Thyroid gland (tissue), 4 donors: ENCODE measurements at regions not wholly inside any gene's neighbourhood (a gene's known extent, or its start where the extent isn't known, plus 50 kb on each side); places are given as distances from the start of the nearest gene placed in this dataset.

ENCODE experiments used
- POLR2A ChIP-seq, 2 donors: fragments of 450-650 bp; IDR thresholded peaks; one replicate each; pipeline ENCODE4 v1.6.1; 2017; ENCODE audit warnings: antibody characterized with exemption in 2 of 2, mild to moderate bottlenecking in 2 of 2, moderate library complexity in 1 of 2
- TF ChIP-seq, protein P1 (sequence below), 6 experiments: fragments of 200-600 bp in 3 of 6; fragments of 450-650 bp in 3 of 6; sonication (generic) in 3 of 6; IDR thresholded peaks; one replicate each; pipeline ENCODE4 v1.5.1; 2016 to 2019; ENCODE audit warnings: antibody characterized with exemption in 6 of 6, mild to moderate bottlenecking in 2 of 6, inconsistent platforms in 1 of 6, moderate library complexity in 1 of 6

DNA sequence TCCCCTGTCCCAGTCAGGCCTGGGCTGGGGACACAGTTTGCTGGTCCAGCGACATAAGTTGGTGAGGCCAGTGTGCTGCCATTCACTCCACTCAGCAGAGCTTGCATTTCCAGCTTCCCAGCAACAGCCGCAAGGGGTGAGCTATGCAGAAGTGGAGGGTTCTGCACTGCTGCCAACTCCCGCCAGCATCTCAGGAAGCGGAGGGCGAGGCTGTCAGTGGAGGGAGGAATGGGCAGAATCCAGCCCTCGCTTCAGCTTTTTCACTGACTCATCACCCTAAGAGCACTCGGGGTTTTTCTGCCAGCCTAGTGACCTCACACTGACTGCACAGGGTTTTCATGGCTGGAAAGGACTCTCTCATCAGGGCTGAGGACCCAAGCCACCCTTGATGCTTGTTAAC, 625.1 kb upstream of the MKI67 start:
- TF ChIP-seq, protein P1, sequence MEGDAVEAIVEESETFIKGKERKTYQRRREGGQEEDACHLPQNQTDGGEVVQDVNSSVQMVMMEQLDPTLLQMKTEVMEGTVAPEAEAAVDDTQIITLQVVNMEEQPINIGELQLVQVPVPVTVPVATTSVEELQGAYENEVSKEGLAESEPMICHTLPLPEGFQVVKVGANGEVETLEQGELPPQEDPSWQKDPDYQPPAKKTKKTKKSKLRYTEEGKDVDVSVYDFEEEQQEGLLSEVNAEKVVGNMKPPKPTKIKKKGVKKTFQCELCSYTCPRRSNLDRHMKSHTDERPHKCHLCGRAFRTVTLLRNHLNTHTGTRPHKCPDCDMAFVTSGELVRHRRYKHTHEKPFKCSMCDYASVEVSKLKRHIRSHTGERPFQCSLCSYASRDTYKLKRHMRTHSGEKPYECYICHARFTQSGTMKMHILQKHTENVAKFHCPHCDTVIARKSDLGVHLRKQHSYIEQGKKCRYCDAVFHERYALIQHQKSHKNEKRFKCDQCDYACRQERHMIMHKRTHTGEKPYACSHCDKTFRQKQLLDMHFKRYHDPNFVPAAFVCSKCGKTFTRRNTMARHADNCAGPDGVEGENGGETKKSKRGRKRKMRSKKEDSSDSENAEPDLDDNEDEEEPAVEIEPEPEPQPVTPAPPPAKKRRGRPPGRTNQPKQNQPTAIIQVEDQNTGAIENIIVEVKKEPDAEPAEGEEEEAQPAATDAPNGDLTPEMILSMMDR (IDR thresholded peaks at IDR 0.05): no peak
- no peak for TF ChIP-seq POLR2A (IDR thresholded peaks at IDR 0.05)
